NCI-H1436 treated with DMSO at 0.1 percent for 48 hours (cell line): ENCODE measurements at regions not wholly inside any gene's neighbourhood (a gene's known extent, or its start where the extent isn't known, plus 50 kb on each side); places are given as distances from the start of the nearest gene placed in this dataset.
"Not testable (repeated sequence)": the region's sequence is repeated elsewhere in the genome, so short reads cannot be mapped to it uniquely, and the experiment has no call there.

Experiments used
- DNase-seq: peaks from one replicate; lab custom pipeline; 2025; lab: John Stamatoyannopoulos, UW

DNA sequence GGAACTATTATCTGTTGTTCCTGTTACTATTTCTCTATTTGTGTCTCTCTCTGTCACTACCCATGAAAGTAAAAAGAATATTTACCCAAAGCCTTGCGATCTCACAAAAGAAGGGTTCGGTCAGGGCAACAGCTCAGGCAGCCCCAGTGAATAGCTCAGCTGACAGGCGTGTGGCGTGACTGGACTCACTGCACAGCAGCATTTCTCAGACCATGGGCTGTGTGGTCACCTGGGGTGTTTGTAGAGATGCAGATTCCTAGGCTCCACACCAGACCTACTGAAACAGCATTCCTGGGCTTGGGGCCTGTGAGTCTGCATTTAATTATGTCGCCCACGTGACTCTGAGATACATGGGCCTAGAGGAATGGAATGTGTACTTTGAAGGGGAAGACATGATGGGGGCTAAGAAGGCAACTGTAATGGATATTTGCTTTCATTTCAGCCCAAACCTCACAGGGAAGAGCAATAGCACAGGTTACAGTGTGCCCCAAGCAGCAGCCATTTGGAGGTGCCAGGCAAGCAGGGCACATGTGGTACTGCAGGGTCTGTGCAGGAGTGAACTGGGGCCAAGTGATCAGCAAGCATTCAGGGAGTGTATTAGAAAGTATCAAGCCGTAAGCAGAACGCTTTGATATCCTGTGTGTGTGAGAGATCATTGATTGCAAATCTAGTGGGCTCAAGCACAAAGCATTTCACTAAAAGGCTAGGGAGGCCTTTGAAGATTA lies 90.4 kb upstream of the RBMS1 start:
- no peak for DNase-seq

DNA sequence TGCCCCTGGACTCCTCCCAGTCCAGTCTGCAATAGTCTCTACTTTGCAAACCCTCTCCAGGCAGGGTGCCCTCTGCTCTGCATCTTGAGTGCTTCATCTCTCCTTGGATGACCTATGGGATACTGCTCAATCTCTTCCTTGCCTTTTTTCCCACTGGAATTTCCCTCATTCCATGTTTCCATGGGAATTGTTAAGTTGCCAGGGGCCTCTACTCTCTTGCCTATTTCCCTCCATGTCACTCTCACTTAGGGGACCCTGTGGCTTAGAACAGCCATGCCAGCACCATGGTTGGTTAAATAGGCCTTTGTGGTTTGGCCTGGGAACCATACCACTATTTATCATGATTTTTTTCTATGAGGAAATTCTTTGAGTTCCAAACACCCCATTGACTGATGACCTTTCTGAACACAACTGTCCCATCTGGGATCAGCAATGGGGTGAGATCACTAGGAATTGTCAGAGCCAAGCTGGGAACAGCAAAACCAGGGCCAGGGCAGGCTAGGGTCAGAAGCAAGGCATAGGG lies 91.4 kb upstream of the RBMS1 start:
- DNase-seq = no peak

DNA sequence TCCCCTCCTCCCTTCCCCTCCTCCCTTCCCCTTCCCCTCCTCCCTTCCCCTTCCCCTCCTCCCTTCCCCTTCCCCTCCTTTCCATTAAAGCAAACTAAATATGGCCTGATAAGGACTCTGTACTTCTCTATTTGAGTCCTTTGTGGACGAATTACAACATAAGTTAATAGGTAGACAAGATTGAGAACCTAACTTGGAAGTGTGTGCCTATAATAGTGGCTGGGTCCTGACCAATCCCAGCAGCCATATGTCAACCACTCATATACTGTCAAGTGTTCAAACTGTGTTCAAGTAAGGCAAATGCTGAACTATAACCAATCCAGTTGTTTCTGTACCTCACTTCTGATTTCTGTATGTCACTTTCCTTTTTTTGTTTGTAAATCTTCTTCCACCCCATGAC lies 97.1 kb upstream of the RBMS1 start:
- no peak for DNase-seq

DNA sequence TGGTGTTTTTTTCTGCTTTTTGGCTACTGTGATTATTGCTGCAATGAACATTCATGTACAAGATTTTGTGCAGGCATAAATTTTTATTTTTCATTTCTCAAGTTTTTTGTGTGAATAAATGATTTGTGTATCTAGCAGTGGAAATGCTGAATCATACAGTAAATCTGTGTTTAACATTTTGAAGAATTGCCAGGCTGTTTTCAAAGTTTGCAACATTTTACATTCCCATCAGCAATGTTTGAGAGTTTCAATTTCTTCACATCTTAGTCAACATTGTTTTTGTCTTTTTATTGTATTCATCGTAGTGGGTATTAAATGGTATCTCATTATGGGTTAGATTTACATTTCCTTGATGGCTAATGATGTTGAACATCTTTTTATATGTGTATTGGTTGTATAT lies 98.8 kb upstream of the RBMS1 start:
- no peak for DNase-seq

DNA sequence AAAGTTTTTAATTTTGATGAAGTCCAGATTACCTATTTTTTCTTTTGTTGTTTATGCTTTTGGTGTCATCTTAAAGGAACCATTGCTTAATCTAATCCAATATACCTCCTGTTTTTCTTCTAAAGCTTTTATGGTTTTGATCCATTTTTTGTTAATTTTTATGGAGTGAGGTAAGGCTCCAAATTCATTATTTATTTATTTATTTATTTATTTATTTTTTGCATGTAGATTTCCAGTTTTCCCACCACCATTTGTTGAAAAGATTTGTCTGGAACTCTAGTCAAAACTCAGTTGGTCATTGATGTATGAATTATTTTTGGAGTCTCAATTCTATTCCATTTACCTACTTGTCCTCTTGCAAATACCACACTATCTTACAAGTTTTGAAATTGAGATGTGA lies 99.4 kb upstream of the RBMS1 start:
- DNase-seq = no peak

DNA sequence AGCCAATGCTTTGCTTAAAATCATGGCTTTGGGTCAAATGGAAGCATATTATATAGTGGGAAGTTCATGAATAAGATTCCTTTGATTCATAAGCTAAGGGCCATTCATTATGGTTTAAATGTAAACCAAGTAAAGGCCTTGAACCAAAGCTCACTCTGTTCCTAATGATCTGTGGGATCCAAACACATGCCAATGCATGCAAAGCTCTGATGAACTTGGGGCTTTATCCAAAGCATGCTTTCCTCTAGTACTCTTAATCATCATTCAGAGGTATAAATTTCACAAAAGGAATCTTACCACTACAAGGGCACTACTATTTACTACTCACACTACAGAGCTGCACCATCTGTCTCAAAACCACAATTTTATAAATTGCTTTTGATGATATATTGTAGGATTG lies 102.8 kb upstream of the RBMS1 start:
- DNase-seq = no peak

DNA sequence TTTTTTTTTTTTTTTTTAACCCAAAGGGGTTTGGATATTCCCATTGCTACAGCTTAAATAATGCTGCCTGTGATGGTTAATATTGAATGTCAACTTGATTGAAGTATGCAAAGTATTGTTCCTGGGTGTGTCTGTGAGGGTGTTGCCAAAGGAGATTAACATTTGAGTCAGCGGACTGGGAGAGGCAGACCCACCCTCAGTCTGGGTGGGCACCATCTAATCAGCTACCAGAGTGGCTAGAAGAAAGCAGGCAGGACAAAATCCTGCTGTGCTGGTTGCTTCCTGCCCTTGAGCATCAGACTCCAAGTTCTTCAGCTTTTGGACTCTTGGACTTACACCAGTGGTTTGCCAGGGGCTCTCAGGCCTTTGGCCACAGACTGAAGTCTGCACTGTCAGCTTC lies 106.8 kb upstream of the RBMS1 start:
- not testable (repeated sequence) for DNase-seq

DNA sequence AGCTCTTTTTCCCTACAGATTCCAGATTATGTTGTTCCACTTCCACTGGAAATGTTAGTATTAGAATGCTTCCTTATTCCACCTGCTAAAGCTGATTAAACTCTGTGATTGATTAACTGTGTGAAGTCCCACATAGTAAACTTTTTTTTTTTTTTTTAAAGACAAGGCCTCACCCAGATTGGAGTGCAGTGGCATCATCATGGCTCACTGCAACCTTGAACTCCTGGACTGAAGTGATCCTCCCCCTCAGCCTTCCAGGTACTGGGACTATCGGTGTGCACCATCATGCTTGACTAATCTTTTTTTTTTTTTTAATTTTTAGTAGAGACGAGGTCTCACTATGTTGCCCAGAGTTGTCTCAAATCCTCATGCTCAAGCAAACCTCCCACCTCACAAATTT lies 108.5 kb upstream of the RBMS1 start:
- DNase-seq = no peak

DNA sequence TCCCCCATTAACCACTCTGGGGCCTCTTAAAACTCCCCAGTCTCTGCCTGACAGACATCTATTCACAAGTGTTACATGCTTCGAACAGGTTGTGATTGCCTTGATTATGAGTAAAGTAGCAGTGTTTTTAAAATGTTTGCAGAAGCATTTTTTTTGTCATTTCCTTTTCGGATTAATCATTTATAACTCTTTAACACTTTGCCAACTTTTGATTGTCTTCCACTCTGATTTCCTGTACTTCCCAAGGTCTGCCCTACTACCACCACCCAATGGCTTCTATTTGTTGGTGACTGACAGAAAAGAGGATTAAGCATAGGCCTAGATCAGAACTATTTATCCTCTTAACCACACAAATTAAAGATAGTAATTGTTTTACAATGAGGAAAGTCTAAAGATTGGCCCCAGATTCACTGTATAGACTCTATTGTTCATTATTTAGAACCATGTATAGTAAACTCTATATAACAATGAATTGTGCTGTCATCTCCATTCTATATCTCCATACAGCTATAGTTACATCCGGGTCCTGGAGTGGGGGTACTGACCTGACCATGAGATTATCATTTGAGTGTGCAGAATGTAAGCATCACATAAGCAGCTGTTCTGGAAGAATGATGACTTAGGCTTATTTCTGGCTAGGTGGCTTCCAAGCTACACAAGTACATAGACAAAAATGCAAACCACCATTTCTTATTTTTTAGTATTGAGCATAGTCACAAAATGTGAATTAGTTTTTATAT lies 110.3 kb upstream of the RBMS1 start:
- no peak for DNase-seq

DNA sequence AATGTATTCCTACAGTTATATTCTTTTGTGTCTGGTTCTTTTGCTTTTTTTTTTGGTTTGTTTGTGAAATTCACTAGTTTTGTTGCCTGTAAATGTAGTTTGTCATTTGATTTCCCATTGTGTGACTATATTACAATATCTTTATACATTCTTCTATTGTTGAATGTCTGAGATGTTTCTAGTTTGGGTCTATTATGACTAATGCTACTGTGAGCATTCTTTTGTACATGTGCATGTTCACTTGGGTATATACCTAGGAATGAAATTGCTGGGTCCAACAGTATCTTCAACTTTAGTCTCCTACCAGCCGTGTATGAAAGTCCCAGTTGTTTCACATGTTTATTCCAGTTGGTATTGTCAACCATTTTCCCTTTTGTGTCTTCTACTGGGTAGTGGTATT lies 112.7 kb upstream of the RBMS1 start:
- DNase-seq = no peak

DNA sequence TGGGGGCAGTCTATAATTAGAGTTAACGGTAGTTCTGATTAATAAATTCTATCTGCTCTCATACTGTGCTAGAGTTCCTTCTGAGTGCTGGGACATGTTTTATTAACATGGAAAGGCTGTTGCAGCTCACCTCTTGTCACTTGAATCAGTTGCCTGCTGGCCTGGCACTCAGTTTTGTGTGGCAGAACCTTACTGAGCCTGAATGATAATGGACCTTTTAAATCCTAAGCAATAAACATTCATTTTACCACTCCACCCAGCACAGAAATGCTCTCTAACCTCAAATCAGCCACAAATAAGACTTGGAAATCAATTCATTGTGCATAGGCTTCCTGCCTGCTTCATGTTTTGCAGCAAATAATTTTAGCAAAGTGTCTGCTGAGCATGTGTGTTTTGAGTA lies 115.0 kb upstream of the RBMS1 start:
- DNase-seq = no peak

DNA sequence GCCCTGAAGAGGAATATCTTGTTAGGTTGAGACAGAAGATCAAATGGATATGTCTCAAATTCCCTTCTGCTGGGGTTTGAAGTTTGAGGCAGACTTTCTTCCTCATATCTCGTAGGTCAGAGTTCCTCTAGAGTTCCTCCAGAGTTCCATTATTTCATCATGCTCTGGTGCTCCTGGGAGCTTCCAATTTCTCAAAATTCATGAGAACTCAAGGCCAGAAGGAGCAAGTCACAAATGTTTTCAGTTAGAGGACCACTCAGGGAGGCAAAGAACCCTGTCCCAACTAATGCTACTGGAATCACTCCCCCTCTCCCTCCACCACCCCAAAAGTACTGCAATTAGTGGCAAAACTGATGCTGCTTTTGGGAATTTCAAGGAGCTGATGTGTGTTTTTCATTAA lies 115.7 kb upstream of the RBMS1 start:
- DNase-seq = no peak

DNA sequence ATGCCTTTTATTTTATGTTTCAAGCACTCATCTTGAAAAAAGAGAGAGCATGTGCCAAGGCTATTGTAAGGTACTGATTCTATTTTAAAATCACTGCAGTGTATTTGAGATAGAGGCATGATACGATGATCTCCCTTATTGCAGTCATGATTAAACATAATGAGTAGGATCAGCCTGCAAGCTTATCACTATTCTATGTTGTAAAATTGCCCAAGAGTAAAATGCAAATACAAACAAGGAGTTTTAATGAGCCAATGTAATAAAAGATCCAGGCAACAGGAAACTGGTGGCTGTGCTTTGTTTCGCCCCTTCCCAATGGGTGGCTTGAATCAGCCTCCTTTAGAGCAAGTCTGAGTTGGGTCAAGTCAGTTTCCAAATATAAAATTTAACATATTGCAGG lies 116.4 kb upstream of the RBMS1 start:
- peak; percentile 4 for DNase-seq

DNA sequence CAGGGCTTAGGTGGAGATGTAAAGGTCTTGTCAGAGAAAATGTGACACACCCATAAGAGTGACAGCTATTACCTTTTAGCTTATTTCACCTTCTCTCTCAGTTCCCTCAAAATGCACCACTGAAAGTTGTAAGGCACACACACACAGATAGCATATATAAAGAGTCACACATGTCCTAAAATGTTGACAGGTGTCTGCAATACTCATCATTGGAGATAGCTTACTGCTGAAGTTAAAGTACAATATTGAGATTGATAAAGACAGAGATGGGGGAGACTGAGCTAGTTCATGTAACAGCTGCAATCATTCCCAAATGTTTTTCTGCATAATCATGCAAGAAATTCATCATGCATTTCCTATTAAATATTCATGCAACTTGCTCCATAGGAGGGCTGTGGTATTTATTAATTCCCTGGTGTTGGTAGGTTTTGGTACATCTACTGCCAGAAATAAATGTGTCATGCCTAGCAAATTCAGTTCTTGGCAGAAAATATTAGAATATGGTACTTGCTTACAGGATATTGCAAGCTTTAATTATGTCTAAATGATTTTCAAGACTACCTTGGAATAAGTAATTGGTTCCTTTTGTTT lies 118.8 kb upstream of the RBMS1 start:
- no peak for DNase-seq

DNA sequence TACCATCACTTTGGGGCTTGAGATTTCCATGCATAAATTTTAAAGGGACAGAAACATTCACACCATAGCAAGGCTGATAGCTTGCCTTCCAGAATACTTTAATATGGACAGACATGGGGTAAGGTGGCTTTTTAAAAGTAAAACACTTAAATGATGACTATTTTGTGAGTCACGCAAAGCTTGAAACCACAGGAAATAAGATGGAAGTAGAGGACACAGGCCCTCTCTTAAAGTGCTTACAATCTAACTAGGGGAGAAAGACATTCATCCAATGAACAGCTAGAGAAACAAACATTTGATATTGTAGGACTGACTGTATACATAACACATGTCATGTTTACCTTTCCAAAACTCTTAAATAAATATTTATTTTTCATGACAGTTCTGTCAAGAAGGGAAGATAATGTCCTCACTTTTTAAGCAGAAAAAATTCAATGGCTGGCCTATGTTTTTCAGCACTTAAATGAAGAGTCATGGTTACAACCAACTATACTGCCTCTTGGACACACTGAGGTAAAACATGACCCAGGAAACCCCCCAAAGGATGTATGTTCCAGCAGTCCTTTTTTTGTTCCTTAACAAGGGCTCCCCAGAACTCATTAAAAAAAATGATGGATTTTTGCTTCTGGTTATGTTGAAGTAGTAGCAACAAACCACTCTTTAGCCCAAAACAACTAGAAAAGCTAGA lies 120.0 kb upstream of the RBMS1 start:
- no peak for DNase-seq

DNA sequence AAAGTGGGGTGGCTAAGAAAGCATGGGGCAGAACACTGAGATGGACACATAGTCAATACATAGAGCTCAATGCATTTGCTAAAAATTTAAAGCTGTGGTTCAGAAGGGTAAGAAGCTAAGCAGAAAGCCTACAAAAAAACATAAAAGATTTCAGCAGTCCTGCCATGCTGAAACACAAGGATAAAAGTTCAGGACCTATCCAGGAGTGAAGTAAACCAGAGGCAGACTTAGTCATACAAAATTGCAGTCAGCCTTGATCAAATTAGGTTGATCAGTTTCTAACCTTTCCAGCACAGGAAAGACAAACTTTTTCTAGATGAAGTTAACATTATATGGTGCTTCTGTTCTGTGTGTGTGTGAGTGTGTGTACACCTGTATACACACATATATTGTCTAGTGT lies 120.8 kb upstream of the RBMS1 start:
- DNase-seq = no peak

DNA sequence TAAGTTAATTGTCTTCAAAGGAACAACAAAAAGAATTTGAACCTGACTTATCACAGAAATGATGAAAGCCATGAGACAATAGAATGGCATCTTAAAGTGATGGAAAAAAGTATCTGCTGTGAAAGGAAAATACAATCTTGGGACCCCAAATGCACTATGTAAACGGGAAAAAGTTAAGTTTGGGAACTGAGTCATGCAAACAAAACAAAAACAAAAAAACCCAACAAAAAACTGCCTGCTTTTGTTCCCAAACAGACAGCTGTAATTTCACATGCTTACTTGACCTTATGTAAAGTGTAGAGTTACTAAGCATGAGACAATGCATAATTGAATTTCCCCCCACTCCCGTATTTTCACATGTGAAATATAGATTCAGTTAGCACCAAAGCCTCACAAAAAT lies 122.1 kb upstream of the RBMS1 start:
- DNase-seq = no peak

DNA sequence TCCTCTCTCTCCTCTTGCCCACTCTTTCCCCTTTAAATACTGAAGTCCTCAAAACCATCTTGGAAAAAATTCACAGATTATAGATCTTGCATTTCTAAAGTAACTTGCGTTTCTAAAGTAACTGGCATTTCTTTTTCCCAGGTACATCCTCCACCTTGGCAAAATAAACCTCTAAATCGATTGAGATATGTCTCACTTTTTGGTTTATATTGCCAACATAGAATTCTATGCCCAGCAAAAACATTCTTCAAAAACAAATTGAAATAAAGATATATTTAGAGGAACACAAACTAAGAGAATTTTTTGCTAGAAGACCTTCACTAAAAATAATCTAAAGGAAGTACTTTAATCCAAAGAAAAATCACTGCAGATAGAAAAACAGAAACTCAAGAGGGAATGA lies 122.5 kb upstream of the RBMS1 start:
- DNase-seq = no peak

DNA sequence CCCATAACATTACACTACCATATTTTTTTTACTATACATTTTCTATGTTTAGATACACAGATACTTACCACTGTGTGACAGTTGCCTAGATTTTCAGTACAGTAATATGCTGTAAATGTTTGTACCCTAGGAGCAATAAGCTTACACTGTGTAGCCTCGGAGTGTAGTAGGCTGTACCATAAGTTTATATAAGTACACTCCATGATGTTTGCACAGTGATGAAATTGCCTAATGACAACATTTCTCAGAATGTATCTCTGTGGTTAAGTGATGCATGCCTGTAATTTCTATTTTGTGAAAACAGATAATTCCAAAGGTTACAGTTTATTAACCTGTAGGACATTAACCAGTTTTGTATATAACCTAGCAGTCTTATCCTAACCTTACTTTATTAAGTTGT lies 128.1 kb upstream of the RBMS1 start:
- DNase-seq = no peak

DNA sequence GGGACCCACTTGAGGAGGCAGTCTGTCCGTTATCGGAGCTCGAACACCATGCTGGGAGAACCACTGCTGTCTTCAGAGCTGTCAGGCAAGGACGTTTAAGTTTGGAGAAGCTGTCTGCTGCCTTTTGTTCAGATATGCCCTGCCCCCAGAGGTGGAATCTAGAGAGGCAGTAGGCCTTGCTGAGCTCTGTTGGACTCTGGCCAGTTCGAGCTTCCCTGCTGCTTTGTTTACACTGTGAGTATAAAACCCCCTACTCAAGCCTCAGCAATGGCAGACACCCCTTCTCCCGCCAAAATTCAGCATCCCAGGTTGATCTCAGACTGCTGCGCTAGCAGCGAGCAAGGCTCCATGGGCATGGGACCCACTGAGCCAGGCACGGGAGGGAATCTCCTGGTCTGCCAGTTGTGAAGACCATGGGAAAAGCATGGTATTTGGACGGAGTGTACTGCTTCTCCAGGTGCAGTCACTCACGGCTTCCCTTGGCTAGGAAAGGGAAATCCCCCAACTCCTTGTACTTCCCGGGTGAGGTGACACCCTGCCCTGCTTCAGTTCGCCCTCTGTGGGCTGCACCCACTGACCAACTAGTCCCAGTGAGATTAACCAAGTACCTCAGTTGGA lies 134.5 kb upstream of the RBMS1 start:
- not testable (repeated sequence) for DNase-seq

DNA sequence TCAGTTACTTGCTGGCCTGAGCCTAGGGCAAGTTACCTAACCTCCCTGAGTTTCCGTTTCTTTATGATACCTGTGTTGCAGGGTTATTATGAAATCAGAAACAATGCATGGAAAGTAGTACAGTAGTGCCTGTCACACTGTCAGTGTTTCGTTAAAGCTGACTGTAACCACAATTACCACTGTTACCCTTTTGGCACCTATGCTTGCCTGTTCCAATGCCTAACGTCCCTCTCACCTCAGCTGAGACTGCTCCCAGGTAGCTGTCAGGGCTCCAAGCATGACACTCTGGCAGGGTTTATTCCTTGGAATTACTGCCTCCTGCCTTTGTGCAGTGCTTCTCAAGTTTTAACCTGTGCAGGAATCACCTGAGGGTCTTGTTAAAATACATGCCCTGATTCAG lies 135.2 kb upstream of the RBMS1 start:
- no peak for DNase-seq
